GM23338 (cell line): ENCODE measurements at regions not wholly inside any gene's neighbourhood (a gene's known extent, or its start where the extent isn't known, plus 50 kb on each side); places are given as distances from the start of the nearest gene placed in this dataset.

ENCODE experiments used
- CTCF ChIP-seq, 2 experiments: fragments of 200-600 bp in 1 of 2; sonication (generic) in 1 of 2; conservative IDR thresholded peaks; 2 replicates each; pipeline versions ENCODE4 v1.5.1 to v1.6.1; 2016 to 2017; ENCODE audit warnings: antibody characterized with exemption in 2 of 2, low read depth in 2 of 2, mild to moderate bottlenecking in 2 of 2, moderate library complexity in 1 of 2
- EZH2 ChIP-seq: fragments of 200-600 bp; sonication (generic); IDR thresholded peaks from one replicate; pipeline ENCODE4 v1.8.0; 2017; ENCODE audit warnings: antibody characterized with exemption, mild to moderate bottlenecking, low read depth; ENCODE audit not compliant: unreplicated experiment
- EZH2phosphoT487 ChIP-seq: fragments of 200-600 bp; sonication (generic); IDR thresholded peaks from one replicate; pipeline ENCODE4 v1.8.1; 2018; ENCODE audit warnings: antibody characterized with exemption; ENCODE audit not compliant: unreplicated experiment
- POLR2AphosphoS5 ChIP-seq: IDR thresholded peaks from 2 replicates; pipeline ENCODE4 v1.6.1; 2016; ENCODE audit warnings: antibody characterized with exemption, low read depth
- REST ChIP-seq: IDR thresholded peaks from one replicate; pipeline ENCODE4 v1.6.1; 2018; ENCODE audit warnings: antibody characterized with exemption; ENCODE audit not compliant: unreplicated experiment
- STAT1 ChIP-seq: IDR thresholded peaks from one replicate; pipeline ENCODE4 v1.6.1; 2016; ENCODE audit warnings: antibody characterized with exemption; ENCODE audit not compliant: unreplicated experiment
- ZNF114 ChIP-seq: fragments of 250-450 bp; sonication (Bioruptor Pico); IDR thresholded peaks from 2 replicates; pipeline ENCODE4 v1.5.0; 2020; ENCODE audit warnings: mild to moderate bottlenecking, moderate library complexity

- TF ChIP-seq CTCF (conservative IDR thresholded peaks at IDR 0.05; ENCODE audit: low read depth in 2 of 2) = no peak
- no peak for TF ChIP-seq REST
- TF ChIP-seq EZH2phosphoT487 = no peak
- TF ChIP-seq POLR2AphosphoS5 = no peak
- TF ChIP-seq STAT1 = no peak
- no peak for TF ChIP-seq ZNF114 (CRISPR knock-in tag)
- TF ChIP-seq EZH2 = no peak
Measured at GRCh38 chr3:77800893-77801292, 761.0 kb downstream of the ROBO2 start.
